ENCODE measurements at regions not wholly inside any gene's neighbourhood (a gene's known extent, or its start where the extent isn't known, plus 50 kb on each side); places are given as distances from the start of the nearest gene placed in this dataset.

- no peak overlapping the region for H3K4me2 ChIP-seq (replicated peaks; ENCODE audit: extremely low read depth, low read length, poor library complexity, severe bottlenecking)
- peaks cover 0 to 2% of the 10 kb centered on the region in 2 donors for H3K9me3 ChIP-seq (replicated peaks in 1 of 2; ENCODE audit: control insufficient read depth in 1 of 2, insufficient read depth in 1 of 2, low read length in 2 of 2)
- no peak overlapping the region for H3K4me3 ChIP-seq (replicated peaks in 1 of 3; ENCODE audit: low read depth in 2 of 3, low read length in 3 of 3)
- Mint-ChIP-seq H3K4me1 (no peaks in the 10 kb centered on the region), H3K9me3 (peaks cover 0 to 2% (median 0%) of the 10 kb centered on the region in 7 donors), H3K27ac (no peak overlapping the region), H3K36me3 (no peaks in the 10 kb centered on the region), H3K27me3 (ENCODE audit: low read depth in 3 of 3) (no peaks in the 10 kb centered on the region), H3K4me3 (no peak overlapping the region)
- H3K27ac ChIP-seq (ENCODE audit: low read depth in 1 of 2, low read length in 2 of 2): no peak overlapping the region
- H3K9ac ChIP-seq (ENCODE audit: insufficient read depth, low read length, poor library complexity, severe bottlenecking): no peak overlapping the region
- H3K4me1 ChIP-seq (ENCODE audit: control insufficient read depth in 1 of 2, insufficient read depth in 2 of 2, low read length in 2 of 2): no peaks in the 10 kb centered on the region
- intact Hi-C loops (cut with micrococcal nuclease): no loop called here
- no peaks in the 10 kb centered on the region for H3K79me2 ChIP-seq (ENCODE audit: insufficient read depth, low read length)
- H2AFZ ChIP-seq (ENCODE audit: insufficient read depth, low read depth, low read length, poor library complexity, severe bottlenecking): no peak overlapping the region
- H3K36me3 ChIP-seq (replicated peaks in 1 of 2; ENCODE audit: control insufficient read depth in 1 of 2, insufficient read depth in 2 of 2, low read length in 2 of 2): no peaks in the 10 kb centered on the region
- WGBS (ENCODE audit: insufficient coverage): 74% methylated on average over 7 of the region's 7 CpGs
- no peaks in the 10 kb centered on the region for H4K20me1 ChIP-seq (ENCODE audit: insufficient read depth, low read length)
- TF ChIP-seq CTCF (IDR thresholded peaks at IDR 0.05): no peak
- DNase-seq: no peak
- H3K27me3 ChIP-seq (ENCODE audit: control insufficient read depth in 2 of 2, insufficient read depth in 2 of 2, low read length in 2 of 2): no peaks in the 10 kb centered on the region
Measured at GRCh38 chr4:133394971-133395627, 246.0 kb downstream of the PCDH10 start.

- Histone ChIP-seq H3K4me2 (replicated peaks; ENCODE audit: extremely low read depth, low read length, poor library complexity, severe bottlenecking) (no peak overlapping the region), H3K79me2 (ENCODE audit: insufficient read depth, low read length) (no peaks in the 10 kb centered on the region), H2AFZ (ENCODE audit: insufficient read depth, low read depth, low read length, poor library complexity, severe bottlenecking) (no peak overlapping the region), H3K4me3 (replicated peaks in 1 of 3; ENCODE audit: low read depth in 2 of 3, low read length in 3 of 3) (no peak overlapping the region), H3K36me3 (replicated peaks in 1 of 2; ENCODE audit: control insufficient read depth in 1 of 2, insufficient read depth in 2 of 2, low read length in 2 of 2) (no peaks in the 10 kb centered on the region), H3K9ac (ENCODE audit: insufficient read depth, low read length, poor library complexity, severe bottlenecking) (no peak overlapping the region), H3K9me3 (replicated peaks in 1 of 2; ENCODE audit: control insufficient read depth in 1 of 2, insufficient read depth in 1 of 2, low read length in 2 of 2) (peaks cover 3 to 4% of the 10 kb centered on the region in 2 donors), H3K27ac (ENCODE audit: low read depth in 1 of 2, low read length in 2 of 2) (no peak overlapping the region), H3K4me1 (ENCODE audit: control insufficient read depth in 1 of 2, insufficient read depth in 2 of 2, low read length in 2 of 2) (no peaks in the 10 kb centered on the region), H3K27me3 (ENCODE audit: control insufficient read depth in 2 of 2, insufficient read depth in 2 of 2, low read length in 2 of 2) (no peaks in the 10 kb centered on the region), H4K20me1 (ENCODE audit: insufficient read depth, low read length) (no peaks in the 10 kb centered on the region)
- Mint-ChIP-seq H3K4me3 (no peak overlapping the region), H3K27me3 (ENCODE audit: low read depth in 3 of 3) (no peaks in the 10 kb centered on the region), H3K27ac (no peak overlapping the region), H3K9me3 (peaks cover 0 to 5% (median 0%) of the 10 kb centered on the region in 7 donors), H3K36me3 (no peaks in the 10 kb centered on the region), H3K4me1 (no peaks in the 10 kb centered on the region)
- intact Hi-C loops (cut with micrococcal nuclease): no loop called here
- no peak for TF ChIP-seq CTCF (IDR thresholded peaks at IDR 0.05)
- no peak for DNase-seq
- 95% methylated on average over 2 of the region's 4 CpGs for WGBS (ENCODE audit: insufficient coverage)
Measured at GRCh38 chr4:133390198-133390855, 241.2 kb downstream of the PCDH10 start.
